HepG2 (cell line): ENCODE measurements at regions not wholly inside any gene's neighbourhood (a gene's known extent, or its start where the extent isn't known, plus 50 kb on each side); places are given as distances from the start of the nearest gene placed in this dataset.

ENCODE experiments used
- CEBPG ChIP-seq: IDR thresholded peaks from 2 replicates; pipeline ENCODE4 v1.6.1; 2016
- HDAC2 ChIP-seq: sonication (generic); formaldehyde crosslinking; IDR thresholded peaks from 2 replicates; pipeline ENCODE4 v1.4.0; 2020; ENCODE audit warnings: missing genetic modification reagents
- HIC2 ChIP-seq: sonication (generic); formaldehyde crosslinking; IDR thresholded peaks from 2 replicates; pipeline ENCODE4 v1.9.0; 2022; ENCODE audit warnings: low read depth, missing genetic modification reagents
- PCBP1 ChIP-seq: fragments of 200-400 bp; formaldehyde crosslinking; IDR thresholded peaks from 2 replicates; pipeline ENCODE4 v1.6.1; 2017; ENCODE audit warnings: mild to moderate bottlenecking, low read depth, low read length, borderline replicate concordance
- PRDM10 ChIP-seq: sonication (generic); formaldehyde crosslinking; IDR thresholded peaks from 2 replicates; pipeline ENCODE4 v1.4.0; 2020; ENCODE audit warnings: low read depth, missing genetic modification reagents
- TAF15 ChIP-seq: fragments of 200-400 bp; formaldehyde crosslinking; IDR thresholded peaks from one replicate; pipeline ENCODE4 v1.6.1; 2018; ENCODE audit warnings: mild to moderate bottlenecking, low read depth, low read length; ENCODE audit not compliant: poor library complexity, severe bottlenecking
- ZNF101 ChIP-seq: sonication (generic); formaldehyde crosslinking; IDR thresholded peaks from 2 replicates; pipeline ENCODE4 v1.4.0; 2020; ENCODE audit warnings: mild to moderate bottlenecking, low read depth, missing genetic modification reagents, borderline replicate concordance
- ZNF263 ChIP-seq: sonication (generic); formaldehyde crosslinking; IDR thresholded peaks from 2 replicates; pipeline ENCODE4 v1.4.0; 2020; ENCODE audit warnings: missing genetic modification reagents

- TF ChIP-seq HIC2 (CRISPR knock-in tag) = peak; percentile 60; the same call in 1 of the 2 replicates
- no peak for TF ChIP-seq ZNF101
- TF ChIP-seq ZNF263 (CRISPR knock-in tag) = no peak
- no peak for TF ChIP-seq TAF15
- TF ChIP-seq HDAC2 (CRISPR knock-in tag) = no peak
- no peak for TF ChIP-seq PCBP1
- peak; percentile 50; the same call in 1 of the 2 replicates for TF ChIP-seq CEBPG (CRISPR knock-in tag)
- peak; percentile 66; the same call in 1 of the 2 replicates for TF ChIP-seq PRDM10 (CRISPR knock-in tag)
Measured at GRCh38 chr1:42046761-42047507, 106.3 kb upstream of the GUCA2B start (continued).
